Motor neuron (in vitro differentiated cells): ENCODE measurements at regions not wholly inside any gene's neighbourhood (a gene's known extent, or its start where the extent isn't known, plus 50 kb on each side); places are given as distances from the start of the nearest gene placed in this dataset.
A peak's percentile ranks its signal among the peaks of the same experiment; 100 is the strongest.

Experiments
- ATAC-seq, 8 experiments: fragments of 200-7000 bp; cut with Tn5 transposase; replicated peaks in 6 of 8; 2 replicates each; pipeline ENCODE4 v1.8.0; 2021; ENCODE audit warnings: mild to moderate bottlenecking in 8 of 8, moderate library complexity in 8 of 8
- H3K27ac ChIP-seq, 2 donors: fragments of 250-450 bp; sonication (Bioruptor Pico); 2 replicates each; pipeline ENCODE4 v1.9.0; 2021; ENCODE audit warnings: antibody characterized with exemption in 2 of 2, mild to moderate bottlenecking in 2 of 2, moderate library complexity in 1 of 2
- H3K4me1 ChIP-seq, 2 donors: fragments of 250-450 bp; sonication (Bioruptor Pico); replicated peaks in 1 of 2; 2 replicates each; pipeline ENCODE4 v1.6.1; 2021; ENCODE audit warnings: antibody characterized with exemption in 2 of 2, mild to moderate bottlenecking in 2 of 2, moderate library complexity in 1 of 2
- H3K4me3 ChIP-seq, 5 donors: fragments of 250-450 bp; sonication (Bioruptor Pico); 2 replicates each; pipeline ENCODE4 v1.9.0; 2021; ENCODE audit warnings: antibody characterized with exemption in 5 of 5, mild to moderate bottlenecking in 5 of 5, moderate library complexity in 4 of 5
- WGBS, 10 experiments: fragments of 450-650 bp; shearing (Covaris generic); methylation state at CpG; one replicate each; pipeline ENCODE4 v1.0.0; 2022; 5-methylcytosine and 5-hydroxymethylcytosine counted together
- in situ Hi-C, 9 experiments: fragments of 400-800 bp; cut with MboI; loops; one replicate each; pipeline ENCODE4 v1.15.0; 2021; ENCODE audit warnings: low sequenced_read_pairs in 9 of 9, low pct_unique_long_range_greater_than_20kb in 2 of 9; ENCODE audit not compliant: unreplicated experiment in 9 of 9

- H3K4me1 ChIP-seq, result no peaks in the 10 kb centered on the region
- ATAC-seq, result no peak
- in situ Hi-C loops, result no loop called here
- WGBS, 10 experiments, result 86 to 100% (median 100%) methylated on average over 1 to 2 of the region's 2 CpGs
- no peak overlapping the region for H3K4me3 ChIP-seq
- H3K27ac ChIP-seq, result no peak overlapping the region
Observed at GRCh38 chr5:125033602-125034001, 287.2 kb upstream of the ZNF608 start.

- no peaks in the 10 kb centered on the region for H3K4me1 ChIP-seq
- in situ Hi-C loops, result no loop called here
- H3K4me3 ChIP-seq, result no peak overlapping the region
- WGBS, 10 experiments, result 80 to 100% (median 93%) methylated on average over 1 to 4 of the region's 5 CpGs; no CpG with 5 or more reads in 4 of the 10 experiments
- H3K27ac ChIP-seq, result no peak overlapping the region
- ATAC-seq, result no peak
Observed at GRCh38 chr5:125034331-125034730, 287.9 kb upstream of the ZNF608 start.

- WGBS, 10 experiments, result 88 to 100% (median 97%) methylated on average over 1 to 6 of the region's 8 CpGs
- ATAC-seq, result no peak
- Histone ChIP-seq H3K27ac (no peak overlapping the region), H3K4me1 (peaks cover under 1 to 4% of the 10 kb centered on the region in 2 donors), H3K4me3 (no peak overlapping the region)
- in situ Hi-C loops, result no loop called here
Observed at GRCh38 chr5:125036494-125036893, 290.1 kb upstream of the ZNF608 start.

- in situ Hi-C loops, result no loop called here
- H3K27ac ChIP-seq, result no peak overlapping the region
- ATAC-seq, result no peak
- no peak overlapping the region for H3K4me3 ChIP-seq
- WGBS, 10 experiments, result 100% methylated on average over 1 of the region's 1 CpG; no CpG with 5 or more reads in 8 of the 10 experiments
- peaks cover 6 to 10% of the 10 kb centered on the region in 2 donors for H3K4me1 ChIP-seq
Observed at GRCh38 chr5:125037020-125037419, 290.6 kb upstream of the ZNF608 start.

- in situ Hi-C loops, result no loop called here
- peak in 5 of 8 experiments; percentile 48 to 68 (median 56) for ATAC-seq
- H3K4me3 ChIP-seq, result no peak overlapping the region
- H3K27ac ChIP-seq, result no peak overlapping the region
- H3K4me1 ChIP-seq, result peaks cover 10 to 11% of the 10 kb centered on the region in 2 donors
- 60 to 100% (median 84%) methylated on average over 1 to 6 of the region's 7 CpGs for WGBS, 10 experiments
Observed at GRCh38 chr5:125037530-125037929, 291.1 kb upstream of the ZNF608 start.

GRCh38 chr5:125038477-125038876 is 292.0 kb upstream of the ZNF608 start:
- 85 to 100% (median 90%) methylated on average over 2 to 5 of the region's 5 CpGs; no CpG with 5 or more reads in 4 of the 10 experiments for WGBS, 10 experiments
- Histone ChIP-seq H3K27ac (no peak overlapping the region), H3K4me1 (peaks cover 11 to 15% of the 10 kb centered on the region in 2 donors), H3K4me3 (no peak overlapping the region)
- ATAC-seq, result peak in 1 of 8 experiments; percentile 18
- in situ Hi-C loops, result no loop called here

- Histone ChIP-seq H3K4me3 (no peak overlapping the region), H3K4me1 (peaks cover 23 to 30% of the 10 kb centered on the region in 2 donors), H3K27ac (no peak overlapping the region)
- WGBS, 10 experiments, result 0 to 63% (median 18%) methylated on average over 1 to 2 of the region's 2 CpGs; no CpG with 5 or more reads in 2 of the 10 experiments
- ATAC-seq, result peak in 5 of 8 experiments; percentile 44 to 85 (median 73)
- in situ Hi-C loops, result no loop called here
Observed at GRCh38 chr5:125041798-125042197, 295.4 kb upstream of the ZNF608 start.

GRCh38 chr5:125042261-125042890 is 295.9 kb upstream of the ZNF608 start:
- WGBS, 10 experiments, result 0 to 100% (median 85%) methylated on average over 1 of the region's 1 CpG; no CpG with 5 or more reads in 2 of the 10 experiments
- Histone ChIP-seq H3K4me1 (peaks cover 23 to 30% of the 10 kb centered on the region in 2 donors), H3K4me3 (no peak overlapping the region), H3K27ac (no peak overlapping the region)
- in situ Hi-C loops, result no loop called here
- no peak for ATAC-seq

- ATAC-seq, result peak; percentile 56 to 94 (median 74)
- 0 to 60% (median 7%) methylated on average over 1 to 7 of the region's 8 CpGs; no CpG with 5 or more reads in 1 of the 10 experiments for WGBS, 10 experiments
- in situ Hi-C loops, result no loop called here
Observed at GRCh38 chr5:125043781-125044391, 297.4 kb upstream of the ZNF608 start.

GRCh38 chr5:125044491-125045282 is 298.2 kb upstream of the ZNF608 start:
- Histone ChIP-seq H3K4me3 (no peak overlapping the region), H3K4me1 (peaks cover 23 to 30% of the 10 kb centered on the region in 2 donors), H3K27ac (no peak overlapping the region)
- peak in 3 of 8 experiments; percentile 2 to 13 (median 7) for ATAC-seq
- in situ Hi-C loops, result no loop called here
- 88 to 100% (median 93%) methylated on average over 4 to 8 of the region's 8 CpGs; no CpG with 5 or more reads in 1 of the 10 experiments for WGBS, 10 experiments

More at GRCh38 chr5:125043781-125044391, 297.4 kb upstream of the ZNF608 start:
- no peak overlapping the region for H3K4me3 ChIP-seq
- H3K4me1 ChIP-seq, result peaks cover 23 to 30% of the 10 kb centered on the region in 2 donors
- H3K27ac ChIP-seq, result no peak overlapping the region

- no peak overlapping the region for H3K4me3 ChIP-seq
- no peak overlapping the region for H3K27ac ChIP-seq
- 0 to 100% (median 74%) methylated on average over 1 to 3 of the region's 3 CpGs for WGBS, 10 experiments
- H3K4me1 ChIP-seq, result peaks cover 23 to 30% of the 10 kb centered on the region in 2 donors
- ATAC-seq, result peak in 2 of 8 experiments; percentile 10 to 23
- in situ Hi-C loops, result no loop called here
Observed at GRCh38 chr5:125045646-125046045, 299.2 kb upstream of the ZNF608 start.

- Histone ChIP-seq H3K4me3 (no peak overlapping the region), H3K4me1 (peaks cover 19 to 23% of the 10 kb centered on the region in 2 donors), H3K27ac (no peak overlapping the region)
- in situ Hi-C loops, result no loop called here
- 83 to 100% (median 93%) methylated on average over 1 of the region's 1 CpG; no CpG with 5 or more reads in 6 of the 10 experiments for WGBS, 10 experiments
- ATAC-seq, result no peak
Observed at GRCh38 chr5:125046838-125047237, 300.4 kb upstream of the ZNF608 start.

- in situ Hi-C loops, result no loop called here
- ATAC-seq, result no peak
- 91 to 100% (median 100%) methylated on average over 1 to 3 of the region's 3 CpGs; no CpG with 5 or more reads in 3 of the 10 experiments for WGBS, 10 experiments
- no peak overlapping the region for H3K4me3 ChIP-seq
- H3K27ac ChIP-seq, result no peak overlapping the region
- H3K4me1 ChIP-seq, result peaks cover 12 to 20% of the 10 kb centered on the region in 2 donors
Observed at GRCh38 chr5:125047871-125048270, 301.4 kb upstream of the ZNF608 start.
